Esophagus muscularis mucosa (tissue), 4 donors: ENCODE measurements at regions not wholly inside any gene's neighbourhood (a gene's known extent, or its start where the extent isn't known, plus 50 kb on each side); places are given as distances from the start of the nearest gene placed in this dataset.

Experiments
- EP300 ChIP-seq: sonication (generic); formaldehyde crosslinking; IDR thresholded peaks from one replicate; pipeline ENCODE4 v1.6.1; 2017; ENCODE audit warnings: antibody characterized with exemption
- POLR2A ChIP-seq: fragments of 450-650 bp; IDR thresholded peaks from one replicate; pipeline ENCODE4 v1.6.1; 2017; ENCODE audit warnings: antibody characterized with exemption, moderate library complexity, mild to moderate bottlenecking, low read depth
- POLR2AphosphoS5 ChIP-seq, 2 donors: sonication (generic); formaldehyde crosslinking; IDR thresholded peaks; one replicate each; pipeline ENCODE4 v1.6.1; 2017; ENCODE audit warnings: antibody characterized with exemption in 2 of 2
- TF ChIP-seq, protein P1 (sequence below), 3 experiments: fragments of 200-600 bp in 2 of 3; fragments of 450-650 bp in 1 of 3; sonication (generic) in 2 of 3; IDR thresholded peaks; one replicate each; pipeline ENCODE4 v1.5.1; 2017 to 2019; ENCODE audit warnings: antibody characterized with exemption in 3 of 3, mild to moderate bottlenecking in 2 of 3, moderate library complexity in 1 of 3

DNA sequence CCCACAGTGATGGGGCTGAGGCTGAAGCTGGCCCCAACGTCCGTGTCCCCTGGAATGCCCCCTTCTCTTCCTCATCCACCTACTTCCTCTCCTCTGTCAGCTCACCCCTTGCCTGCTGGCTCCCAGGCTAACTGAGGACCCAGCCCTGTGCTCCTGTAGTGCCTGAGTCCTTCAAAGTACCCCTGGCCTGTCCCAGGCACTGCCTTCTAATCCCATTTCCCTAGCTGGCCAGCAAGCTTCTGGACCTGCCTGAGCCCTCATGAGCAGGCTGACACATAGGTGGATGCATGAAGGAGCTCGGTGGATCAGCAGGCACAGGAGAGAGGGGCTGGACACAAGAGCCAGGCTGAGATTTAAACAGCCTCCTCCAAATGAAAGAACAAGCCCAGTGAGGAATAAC, 650.8 kb downstream of the NPHP4 start:
- TF ChIP-seq, protein P1, sequence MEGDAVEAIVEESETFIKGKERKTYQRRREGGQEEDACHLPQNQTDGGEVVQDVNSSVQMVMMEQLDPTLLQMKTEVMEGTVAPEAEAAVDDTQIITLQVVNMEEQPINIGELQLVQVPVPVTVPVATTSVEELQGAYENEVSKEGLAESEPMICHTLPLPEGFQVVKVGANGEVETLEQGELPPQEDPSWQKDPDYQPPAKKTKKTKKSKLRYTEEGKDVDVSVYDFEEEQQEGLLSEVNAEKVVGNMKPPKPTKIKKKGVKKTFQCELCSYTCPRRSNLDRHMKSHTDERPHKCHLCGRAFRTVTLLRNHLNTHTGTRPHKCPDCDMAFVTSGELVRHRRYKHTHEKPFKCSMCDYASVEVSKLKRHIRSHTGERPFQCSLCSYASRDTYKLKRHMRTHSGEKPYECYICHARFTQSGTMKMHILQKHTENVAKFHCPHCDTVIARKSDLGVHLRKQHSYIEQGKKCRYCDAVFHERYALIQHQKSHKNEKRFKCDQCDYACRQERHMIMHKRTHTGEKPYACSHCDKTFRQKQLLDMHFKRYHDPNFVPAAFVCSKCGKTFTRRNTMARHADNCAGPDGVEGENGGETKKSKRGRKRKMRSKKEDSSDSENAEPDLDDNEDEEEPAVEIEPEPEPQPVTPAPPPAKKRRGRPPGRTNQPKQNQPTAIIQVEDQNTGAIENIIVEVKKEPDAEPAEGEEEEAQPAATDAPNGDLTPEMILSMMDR (IDR thresholded peaks at IDR 0.05) = no peak
- no peak for TF ChIP-seq POLR2A
- TF ChIP-seq POLR2AphosphoS5 (IDR thresholded peaks at IDR 0.05) = no peak
- no peak for TF ChIP-seq EP300
